ENCODE measurements at regions not wholly inside any gene's neighbourhood (a gene's known extent, or its start where the extent isn't known, plus 50 kb on each side); places are given as distances from the start of the nearest gene placed in this dataset.

GRCh38 chr10:65133652-65134051, 1612.5 kb downstream of the REEP3 start:
- H3K36me3 ChIP-seq (ENCODE audit: insufficient read depth): no peaks in the 10 kb centered on the region
- H3K4me2 ChIP-seq: no peak overlapping the region
- no peak overlapping the region for H3K27ac ChIP-seq (ENCODE audit: low read depth)
- DNase-seq (ENCODE audit: low spot score) (no peak), ATAC-seq (no peak)
- H2AFZ ChIP-seq: no peak overlapping the region
- no peaks in the 10 kb centered on the region for H3K9me2 ChIP-seq (ENCODE audit: insufficient read depth)
- Mint-ChIP-seq H3K4me3 (no peak overlapping the region), H3K27me3 (ENCODE audit: insufficient read depth, low read depth, poor library complexity) (no peaks in the 10 kb centered on the region), H3K4me1 (no peaks in the 10 kb centered on the region), H3K27ac (no peak overlapping the region), H3K36me3 (ENCODE audit: low read depth) (no peaks in the 10 kb centered on the region), H3K9me3 (no peaks in the 10 kb centered on the region)
- H3K4me3 ChIP-seq: no peak overlapping the region
- no peaks in the 10 kb centered on the region for H3F3A ChIP-seq (replicated peaks; ENCODE audit: low read depth)
- no peaks in the 10 kb centered on the region for H3K4me1 ChIP-seq (ENCODE audit: insufficient read depth)
- H4K20me1 ChIP-seq (replicated peaks; ENCODE audit: insufficient read depth): no peaks in the 10 kb centered on the region
- TF ChIP-seq EZH2phosphoT487 (IDR thresholded peaks at IDR 0.05; ENCODE audit: unreplicated experiment) (no peak), STAT1 (IDR thresholded peaks at IDR 0.05; ENCODE audit: unreplicated experiment) (no peak), NANOG (IDR thresholded peaks at IDR 0.05; ENCODE audit: borderline replicate concordance) (no peak), ETS1 (IDR thresholded peaks at IDR 0.05) (no peak), ZNF114 (CRISPR knock-in tag; IDR thresholded peaks at IDR 0.05) (no peak), EZH2 (IDR thresholded peaks at IDR 0.05; ENCODE audit: low read depth, unreplicated experiment) (no peak), POLR2AphosphoS5 (IDR thresholded peaks at IDR 0.05; ENCODE audit: low read depth) (no peak), JUNB (IDR thresholded peaks at IDR 0.05; ENCODE audit: unreplicated experiment) (no peak), ZNF331 (CRISPR knock-in tag; IDR thresholded peaks at IDR 0.05; ENCODE audit: low read depth) (no peak), ZNF462 (CRISPR knock-in tag; IDR thresholded peaks at IDR 0.05) (no peak), CTCF (conservative IDR thresholded peaks at IDR 0.05; ENCODE audit: low read depth in 2 of 2) (no peak), REST (IDR thresholded peaks at IDR 0.05; ENCODE audit: unreplicated experiment) (no peak), CREB1 (CRISPR knock-in tag; IDR thresholded peaks at IDR 0.05; ENCODE audit: low read depth) (no peak)
- no peaks in the 10 kb centered on the region for H3K27me3 ChIP-seq (ENCODE audit: insufficient read depth)
- H3K79me2 ChIP-seq (replicated peaks; ENCODE audit: insufficient read depth): no peaks in the 10 kb centered on the region
